HG03558 (cell line): ENCODE measurements at regions not wholly inside any gene's neighbourhood (a gene's known extent, or its start where the extent isn't known, plus 50 kb on each side); places are given as distances from the start of the nearest gene placed in this dataset.
"Not testable (repeated sequence)": the region's sequence is repeated elsewhere in the genome, so short reads cannot be mapped to it uniquely, and the experiment has no call there.

Experiments used
- ATAC-seq: cut with Tn5 transposase; IDR thresholded peaks from one replicate; pipeline ENCODE4 v1.9.1; 2021; ENCODE audit warnings: moderate number of reproducible peaks; ENCODE audit not compliant: unreplicated experiment; ENCODE audit errors: extremely low read depth

- ATAC-seq = no peak
These were observed 347.2 kb upstream of the DLGAP1 start for GRCh38 chr18:4802296-4802695.

GRCh38 chr18:4801151-4801550, 346.0 kb upstream of the DLGAP1 start:
- ATAC-seq = no peak

- no peak for ATAC-seq
These were observed 342.0 kb upstream of the DLGAP1 start for GRCh38 chr18:4797002-4797685.

- no peak for ATAC-seq
These were observed 334.4 kb upstream of the DLGAP1 start for GRCh38 chr18:4789506-4789905.

- no peak for ATAC-seq
These were observed 326.8 kb upstream of the DLGAP1 start for GRCh38 chr18:4781873-4782272.

GRCh38 chr18:4765401-4765800, 310.3 kb upstream of the DLGAP1 start:
- ATAC-seq = no peak

GRCh38 chr18:4762330-4762729, 307.2 kb upstream of the DLGAP1 start:
- ATAC-seq = no peak

- ATAC-seq = no peak
These were observed 303.9 kb upstream of the DLGAP1 start for GRCh38 chr18:4758980-4759379.

- ATAC-seq = no peak
These were observed 300.7 kb upstream of the DLGAP1 start for GRCh38 chr18:4755848-4756247.

GRCh38 chr18:4753151-4753550, 298.0 kb upstream of the DLGAP1 start:
- ATAC-seq = not testable (repeated sequence)

GRCh38 chr18:4751523-4751922, 296.4 kb upstream of the DLGAP1 start:
- ATAC-seq = no peak

GRCh38 chr18:4750393-4751346, 295.6 kb upstream of the DLGAP1 start:
- no peak for ATAC-seq

GRCh38 chr18:4748975-4749374, 293.9 kb upstream of the DLGAP1 start:
- ATAC-seq = no peak

- no peak for ATAC-seq
These were observed 279.8 kb upstream of the DLGAP1 start for GRCh38 chr18:4734903-4735302.

GRCh38 chr18:4734021-4734420, 278.9 kb upstream of the DLGAP1 start:
- no peak for ATAC-seq

- no peak for ATAC-seq
These were observed 266.4 kb upstream of the DLGAP1 start for GRCh38 chr18:4721545-4721944.

GRCh38 chr18:4720518-4720917, 265.4 kb upstream of the DLGAP1 start:
- ATAC-seq = no peak

GRCh38 chr18:4705894-4706293, 250.8 kb upstream of the DLGAP1 start:
- ATAC-seq = no peak

GRCh38 chr18:4704781-4705180, 249.7 kb upstream of the DLGAP1 start:
- ATAC-seq = no peak

GRCh38 chr18:4691836-4692235, 236.7 kb upstream of the DLGAP1 start:
- ATAC-seq = no peak

GRCh38 chr18:4678685-4679084, 223.6 kb upstream of the DLGAP1 start:
- not testable (repeated sequence) for ATAC-seq
